Liver (tissue), 8 donors: ENCODE measurements at regions not wholly inside any gene's neighbourhood (a gene's known extent, or its start where the extent isn't known, plus 50 kb on each side); places are given as distances from the start of the nearest gene placed in this dataset.

Experiments
- DNase-seq: peaks from one replicate; pipeline ENCODE4 v3.0.0-alpha.2; 2017; ENCODE audit warnings: low spot score
- H3K27ac ChIP-seq, 2 donors: one replicate each; pipeline ENCODE4 v1.7.0; 2013; ENCODE audit warnings: inconsistent platforms in 2 of 2, low read length in 2 of 2, control low read depth in 1 of 2, low read depth in 1 of 2, mild to moderate bottlenecking in 1 of 2
- H3K27me3 ChIP-seq, 4 donors: one replicate each; pipeline versions ENCODE4 v1.6.1 to v1.7.0; 2013; ENCODE audit warnings: low read length in 3 of 4, inconsistent platforms in 1 of 4, mild to moderate bottlenecking in 1 of 4, moderate library complexity in 1 of 4; ENCODE audit not compliant: control insufficient read depth in 4 of 4, insufficient read depth in 4 of 4
- H3K36me3 ChIP-seq, 4 donors: one replicate each; pipeline versions ENCODE4 v1.6.1 to v1.7.0; 2013; ENCODE audit warnings: low read length in 3 of 4, mild to moderate bottlenecking in 3 of 4, low read depth in 1 of 4, moderate library complexity in 1 of 4; ENCODE audit not compliant: control insufficient read depth in 4 of 4, insufficient read depth in 3 of 4
- H3K4me1 ChIP-seq, 4 donors: one replicate each; pipeline versions ENCODE4 v1.6.1 to v1.7.0; 2013; ENCODE audit warnings: low read length in 3 of 4, mild to moderate bottlenecking in 3 of 4, moderate library complexity in 1 of 4; ENCODE audit not compliant: control insufficient read depth in 4 of 4, insufficient read depth in 4 of 4
- H3K4me3 ChIP-seq, 3 donors: one replicate each; pipeline versions ENCODE4 v1.6.1 to v1.7.0; 2013; ENCODE audit warnings: low read length in 3 of 3, control low read depth in 1 of 3, low read depth in 1 of 3, mild to moderate bottlenecking in 1 of 3
- H3K9ac ChIP-seq, 2 donors: one replicate each; pipeline ENCODE4 v1.7.0; 2013; ENCODE audit warnings: low read length in 2 of 2, mild to moderate bottlenecking in 2 of 2, moderate library complexity in 2 of 2, control low read depth in 1 of 2, low read depth in 1 of 2
- H3K9me3 ChIP-seq, 4 donors: one replicate each; pipeline versions ENCODE4 v1.6.1 to v1.7.0; 2013; ENCODE audit warnings: low read length in 3 of 4; ENCODE audit not compliant: control insufficient read depth in 4 of 4
- CTCF ChIP-seq: fragments of 150-350 bp; IDR thresholded peaks from 2 replicates; pipeline ENCODE4 v1.5.1; 2017; ENCODE audit warnings: improper control_type of control experiment, low read depth, low read length; ENCODE audit not compliant: missing input control
- EGR1 ChIP-seq, 2 donors: IDR thresholded peaks; 2 replicates each; pipeline ENCODE4 v1.6.1; 2016 to 2018; ENCODE audit warnings: antibody characterized with exemption in 2 of 2, low read depth in 2 of 2
- FOXA1 ChIP-seq: IDR thresholded peaks from 2 replicates; pipeline ENCODE4 v1.6.1; 2016; ENCODE audit warnings: antibody characterized with exemption
- FOXA2 ChIP-seq: IDR thresholded peaks from 2 replicates; pipeline ENCODE4 v1.6.1; 2016; ENCODE audit warnings: antibody characterized with exemption
- GABPA ChIP-seq, 2 donors: IDR thresholded peaks in 1 of 2; conservative IDR thresholded peaks in 1 of 2; 2 replicates each; pipeline ENCODE4 v1.6.1; 2016; ENCODE audit warnings: antibody characterized with exemption in 2 of 2, mild to moderate bottlenecking in 1 of 2, moderate library complexity in 1 of 2
- HNF4A ChIP-seq, 2 donors: conservative IDR thresholded peaks; 2 replicates each; pipeline ENCODE4 v1.6.1; 2016; ENCODE audit warnings: antibody characterized with exemption in 2 of 2, mild to moderate bottlenecking in 2 of 2
- JUND ChIP-seq, 2 donors: IDR thresholded peaks; 2 replicates each; pipeline ENCODE4 v1.6.1; 2016; ENCODE audit warnings: antibody characterized with exemption in 2 of 2
- NR2F2 ChIP-seq: IDR thresholded peaks from 2 replicates; pipeline ENCODE4 v1.6.1; 2016; ENCODE audit warnings: antibody characterized with exemption
- REST ChIP-seq: IDR thresholded peaks from 2 replicates; pipeline ENCODE4 v1.6.1; 2016; ENCODE audit warnings: antibody characterized with exemption, mild to moderate bottlenecking
- RXRA ChIP-seq, 2 donors: IDR thresholded peaks; 2 replicates each; pipeline ENCODE4 v1.6.1; 2017 to 2018; ENCODE audit warnings: antibody characterized with exemption in 2 of 2, mild to moderate bottlenecking in 1 of 2
- SP1 ChIP-seq: IDR thresholded peaks from 2 replicates; pipeline ENCODE4 v1.6.1; 2018; ENCODE audit warnings: antibody characterized with exemption, mild to moderate bottlenecking
- TAF1 ChIP-seq: conservative IDR thresholded peaks from 2 replicates; pipeline ENCODE4 v1.6.1; 2016; ENCODE audit warnings: antibody characterized with exemption, mild to moderate bottlenecking
- YY1 ChIP-seq: IDR thresholded peaks from 2 replicates; pipeline ENCODE4 v1.6.1; 2016; ENCODE audit warnings: antibody characterized with exemption, mild to moderate bottlenecking
- ZBTB33 ChIP-seq: IDR thresholded peaks from 2 replicates; pipeline ENCODE4 v1.6.1; 2016; ENCODE audit warnings: antibody characterized with exemption
- WGBS: extraction: QIAGEN DNeasy Blood & Tissue Kit; methylation state at CpG from one replicate; pipeline ENCODE4 v1.1.7; 2013; 5-methylcytosine and 5-hydroxymethylcytosine counted together
- TF ChIP-seq, protein P1 (sequence below): IDR thresholded peaks from 2 replicates; pipeline ENCODE4 v1.6.1; 2016; ENCODE audit warnings: antibody characterized with exemption
- TF ChIP-seq, protein P2 (sequence below): IDR thresholded peaks from 2 replicates; pipeline ENCODE4 v1.6.1; 2016; ENCODE audit warnings: antibody characterized with exemption
- donor health status: healthy.
- donor health status: healthy.
- donor health status: healthy.
- donor health status: healthy.
- donor health status: healthy.

DNA sequence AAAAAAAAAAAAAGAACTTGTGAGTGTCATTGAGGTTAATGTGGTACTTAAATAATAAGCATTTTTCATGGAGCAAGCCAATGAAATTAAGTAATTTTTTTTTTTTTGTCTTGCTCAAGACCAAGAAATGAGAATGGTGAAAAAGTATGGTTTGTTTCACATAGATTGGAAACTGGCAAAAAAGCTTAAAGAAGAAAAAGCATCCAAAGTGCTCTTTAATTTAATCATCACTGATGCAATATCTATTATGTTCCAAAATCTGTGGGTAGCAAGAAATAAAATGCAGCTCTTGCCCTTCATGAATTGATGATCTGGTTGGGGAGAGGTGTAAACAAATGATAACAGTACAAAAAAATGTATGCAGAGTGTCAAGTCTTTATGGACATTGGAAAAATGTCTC lies 980.6 kb downstream of the REEP3 start:
- no peak overlapping the region for H3K4me3 ChIP-seq
- H3K27ac ChIP-seq = no peak overlapping the region
- no peaks in the 10 kb centered on the region for H3K36me3 ChIP-seq
- no peak overlapping the region for H3K9ac ChIP-seq
- H3K27me3 ChIP-seq = no peaks in the 10 kb centered on the region
- no peak for TF ChIP-seq HNF4A (conservative IDR thresholded peaks at IDR 0.05)
- TF ChIP-seq REST = no peak
- TF ChIP-seq SP1 = no peak
- TF ChIP-seq GABPA (IDR thresholded peaks at IDR 0.05 in 1 of 2, conservative IDR thresholded peaks at IDR 0.05 in 1 of 2) = no peak
- TF ChIP-seq RXRA (IDR thresholded peaks at IDR 0.05) = no peak
- TF ChIP-seq EGR1 (IDR thresholded peaks at IDR 0.05; ENCODE audit: low read depth in 2 of 2) = no peak
- no peak for TF ChIP-seq CTCF
- TF ChIP-seq FOXA1 = no peak
- TF ChIP-seq TAF1 = no peak
- TF ChIP-seq ZBTB33 = no peak
- no peak for TF ChIP-seq YY1
- TF ChIP-seq JUND (IDR thresholded peaks at IDR 0.05) = no peak
- TF ChIP-seq, protein P1, sequence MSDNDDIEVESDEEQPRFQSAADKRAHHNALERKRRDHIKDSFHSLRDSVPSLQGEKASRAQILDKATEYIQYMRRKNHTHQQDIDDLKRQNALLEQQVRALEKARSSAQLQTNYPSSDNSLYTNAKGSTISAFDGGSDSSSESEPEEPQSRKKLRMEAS = no peak
- TF ChIP-seq, protein P2, sequence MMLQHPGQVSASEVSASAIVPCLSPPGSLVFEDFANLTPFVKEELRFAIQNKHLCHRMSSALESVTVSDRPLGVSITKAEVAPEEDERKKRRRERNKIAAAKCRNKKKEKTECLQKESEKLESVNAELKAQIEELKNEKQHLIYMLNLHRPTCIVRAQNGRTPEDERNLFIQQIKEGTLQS = no peak
- no peak for TF ChIP-seq FOXA2
- DNase-seq = no peak
- no peaks in the 10 kb centered on the region for H3K4me1 ChIP-seq
- no peaks in the 10 kb centered on the region for H3K9me3 ChIP-seq

DNA sequence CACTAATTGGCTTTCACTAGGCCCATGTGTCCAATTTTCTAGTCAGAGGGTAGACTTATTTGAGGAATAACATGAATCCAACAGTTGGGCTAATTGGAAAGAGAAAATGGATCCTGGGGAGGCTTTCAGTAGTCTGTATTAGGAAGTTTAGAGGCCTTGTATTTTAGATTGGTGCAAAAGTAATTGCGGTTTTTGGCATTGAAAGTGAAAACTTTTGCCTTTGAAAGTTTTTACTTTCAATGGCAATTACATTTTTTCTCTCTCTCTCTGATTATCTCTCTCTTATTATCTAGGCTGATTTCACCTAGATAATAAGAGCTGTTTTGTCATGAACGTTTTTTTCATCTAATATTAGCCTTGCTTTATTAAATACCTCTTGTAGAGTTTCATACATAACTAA lies 981.7 kb downstream of the REEP3 start:
- 75% methylated on average over 2 of the region's 2 CpGs for WGBS
- Histone ChIP-seq H3K9ac (no peak overlapping the region), H3K4me3 (no peak overlapping the region), H3K36me3 (no peaks in the 10 kb centered on the region), H3K9me3 (no peaks in the 10 kb centered on the region), H3K4me1 (no peaks in the 10 kb centered on the region), H3K27ac (no peak overlapping the region), H3K27me3 (no peaks in the 10 kb centered on the region)
- DNase-seq = no peak
- TF ChIP-seq, protein P2 = no peak
- no peak for TF ChIP-seq EGR1 (IDR thresholded peaks at IDR 0.05; ENCODE audit: low read depth in 2 of 2)
- TF ChIP-seq, protein P1 = no peak
- TF ChIP-seq FOXA1 = no peak
- TF ChIP-seq YY1 = no peak
- TF ChIP-seq NR2F2 = no peak
- TF ChIP-seq SP1 = no peak
- TF ChIP-seq RXRA (IDR thresholded peaks at IDR 0.05) = no peak
- no peak for TF ChIP-seq GABPA (IDR thresholded peaks at IDR 0.05 in 1 of 2, conservative IDR thresholded peaks at IDR 0.05 in 1 of 2)
- TF ChIP-seq FOXA2 = no peak
- no peak for TF ChIP-seq JUND (IDR thresholded peaks at IDR 0.05)
